ENCODE measurements at regions not wholly inside any gene's neighbourhood (a gene's known extent, or its start where the extent isn't known, plus 50 kb on each side); places are given as distances from the start of the nearest gene placed in this dataset.

DNA sequence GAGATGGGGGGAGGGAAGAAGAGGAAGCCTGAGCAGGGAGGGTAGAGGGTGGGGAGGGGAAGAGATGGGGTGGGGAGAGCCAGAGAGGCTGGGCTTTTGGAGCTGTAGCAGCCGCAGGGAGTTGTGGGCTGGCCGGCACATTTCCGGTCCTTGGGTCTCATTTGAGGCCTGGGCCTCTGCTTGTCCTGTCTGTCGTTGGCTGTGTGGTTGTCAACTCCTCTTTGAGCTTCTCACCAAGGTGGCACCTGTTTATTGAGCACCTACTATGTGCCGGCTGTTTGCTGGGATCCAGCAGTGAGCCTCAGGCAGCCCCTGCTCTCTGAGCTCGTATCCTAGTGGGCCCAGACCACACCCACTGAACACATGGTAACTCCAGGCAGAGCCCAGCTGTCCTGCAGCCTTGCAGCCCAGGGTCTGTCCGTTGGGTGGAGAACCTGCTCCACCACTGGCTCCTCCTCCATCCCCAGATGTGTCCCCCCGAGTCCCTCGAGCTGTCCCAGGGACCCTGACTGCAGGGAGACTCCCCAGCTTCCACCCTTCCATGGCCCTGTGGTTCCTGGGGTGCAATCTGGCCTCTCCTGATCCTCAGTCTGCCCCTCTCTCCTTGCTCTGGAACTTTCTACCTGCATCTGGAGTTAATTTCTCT lies 164.9 kb downstream of the IRF8 start:
- DNase-seq (ENCODE audit: low read depth, low spot score), result no peak
- H3K4me3 ChIP-seq, result no peak overlapping the region
- no peak overlapping the region for H3K9ac ChIP-seq (ENCODE audit: control insufficient read depth, insufficient read depth, low read length)
- no TSS peak for BruUV-seq (replicated peaks)
- H3K27ac ChIP-seq (ENCODE audit: control insufficient read depth, insufficient read depth), result no peak overlapping the region
- CTCF ChIA-PET, result no interaction called here
- H4K20me1 ChIP-seq (ENCODE audit: control insufficient read depth, insufficient read depth), result no peaks in the 10 kb centered on the region
- intact Hi-C loops (cut with micrococcal nuclease; ENCODE audit: unreplicated experiment), result no loop called here
- RAD21 ChIA-PET (ENCODE audit: unreplicated experiment), result no interaction called here
- in situ Hi-C loops (cut with MboI), result no loop called here
- no peak overlapping the region for H2AFZ ChIP-seq (ENCODE audit: control insufficient read depth, low read depth, low read length)
- no peaks in the 10 kb centered on the region for H3K79me2 ChIP-seq (ENCODE audit: control insufficient read depth, insufficient read depth, low read length)
- no peak overlapping the region for H3K4me2 ChIP-seq (ENCODE audit: control insufficient read depth, insufficient read depth)
- H3K27me3 ChIP-seq (replicated peaks in 1 of 2; ENCODE audit: control insufficient read depth in 2 of 2, insufficient read depth in 2 of 2, low read length in 1 of 2), result no peaks in the 10 kb centered on the region; a peak in 1 of 4 replicates
- no peak for FAIRE-seq
- POLR2A ChIA-PET, result no interaction called here
- no peaks in the 10 kb centered on the region for H3K4me1 ChIP-seq (ENCODE audit: control insufficient read depth, insufficient read depth, low read length)
- ATAC-seq, result no peak
- TF ChIP-seq NR2C1 (IDR thresholded peaks at IDR 0.05) (no peak), SREBF1 (IDR thresholded peaks at IDR 0.05; ENCODE audit: low read length) (no peak), SMC3 (IDR thresholded peaks at IDR 0.05; ENCODE audit: borderline replicate concordance, low read length) (no peak), RB1 (IDR thresholded peaks at IDR 0.05; ENCODE audit: borderline replicate concordance) (no peak), ZNF384 (IDR thresholded peaks at IDR 0.05; ENCODE audit: borderline replicate concordance, low read depth, low read length) (no peak), TCF7 (IDR thresholded peaks at IDR 0.05; ENCODE audit: borderline replicate concordance) (no peak), CEBPB (IDR thresholded peaks at IDR 0.05; ENCODE audit: borderline replicate concordance in 1 of 2, low read depth in 2 of 2, low read length in 2 of 2) (no peak)
- TF ChIP-seq, protein P1, sequence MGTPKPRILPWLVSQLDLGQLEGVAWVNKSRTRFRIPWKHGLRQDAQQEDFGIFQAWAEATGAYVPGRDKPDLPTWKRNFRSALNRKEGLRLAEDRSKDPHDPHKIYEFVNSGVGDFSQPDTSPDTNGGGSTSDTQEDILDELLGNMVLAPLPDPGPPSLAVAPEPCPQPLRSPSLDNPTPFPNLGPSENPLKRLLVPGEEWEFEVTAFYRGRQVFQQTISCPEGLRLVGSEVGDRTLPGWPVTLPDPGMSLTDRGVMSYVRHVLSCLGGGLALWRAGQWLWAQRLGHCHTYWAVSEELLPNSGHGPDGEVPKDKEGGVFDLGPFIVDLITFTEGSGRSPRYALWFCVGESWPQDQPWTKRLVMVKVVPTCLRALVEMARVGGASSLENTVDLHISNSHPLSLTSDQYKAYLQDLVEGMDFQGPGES (IDR thresholded peaks at IDR 0.05), result no peak
- TF ChIP-seq, protein P2, sequence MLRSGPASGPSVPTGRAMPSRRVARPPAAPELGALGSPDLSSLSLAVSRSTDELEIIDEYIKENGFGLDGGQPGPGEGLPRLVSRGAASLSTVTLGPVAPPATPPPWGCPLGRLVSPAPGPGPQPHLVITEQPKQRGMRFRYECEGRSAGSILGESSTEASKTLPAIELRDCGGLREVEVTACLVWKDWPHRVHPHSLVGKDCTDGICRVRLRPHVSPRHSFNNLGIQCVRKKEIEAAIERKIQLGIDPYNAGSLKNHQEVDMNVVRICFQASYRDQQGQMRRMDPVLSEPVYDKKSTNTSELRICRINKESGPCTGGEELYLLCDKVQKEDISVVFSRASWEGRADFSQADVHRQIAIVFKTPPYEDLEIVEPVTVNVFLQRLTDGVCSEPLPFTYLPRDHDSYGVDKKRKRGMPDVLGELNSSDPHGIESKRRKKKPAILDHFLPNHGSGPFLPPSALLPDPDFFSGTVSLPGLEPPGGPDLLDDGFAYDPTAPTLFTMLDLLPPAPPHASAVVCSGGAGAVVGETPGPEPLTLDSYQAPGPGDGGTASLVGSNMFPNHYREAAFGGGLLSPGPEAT (IDR thresholded peaks at IDR 0.05; ENCODE audit: low read depth), result no peak
- TF ChIP-seq, protein P3, sequence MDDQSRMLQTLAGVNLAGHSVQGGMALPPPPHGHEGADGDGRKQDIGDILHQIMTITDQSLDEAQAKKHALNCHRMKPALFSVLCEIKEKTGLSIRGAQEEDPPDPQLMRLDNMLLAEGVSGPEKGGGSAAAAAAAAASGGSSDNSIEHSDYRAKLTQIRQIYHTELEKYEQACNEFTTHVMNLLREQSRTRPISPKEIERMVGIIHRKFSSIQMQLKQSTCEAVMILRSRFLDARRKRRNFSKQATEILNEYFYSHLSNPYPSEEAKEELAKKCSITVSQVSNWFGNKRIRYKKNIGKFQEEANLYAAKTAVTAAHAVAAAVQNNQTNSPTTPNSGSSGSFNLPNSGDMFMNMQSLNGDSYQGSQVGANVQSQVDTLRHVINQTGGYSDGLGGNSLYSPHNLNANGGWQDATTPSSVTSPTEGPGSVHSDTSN (IDR thresholded peaks at IDR 0.05; ENCODE audit: insufficient replicate concordance, low read depth, low read length), result no peak
- SMC1A ChIA-PET (ENCODE audit: uncharacterized antibody, unreplicated experiment), result no interaction called here
- 23% methylated on average over 9 of the region's 9 CpGs for WGBS (ENCODE audit: insufficient coverage, insufficient replicate concordance, low lambda C conversion rate, missing lambda C conversion rate)
- no peaks in the 10 kb centered on the region for H3K36me3 ChIP-seq (ENCODE audit: control insufficient read depth in 2 of 2, insufficient read depth in 2 of 2, low read length in 1 of 2)
- no peaks in the 10 kb centered on the region for H3K9me3 ChIP-seq (replicated peaks; ENCODE audit: control insufficient read depth, insufficient read depth, low read length)

Data from GM12878 (cell line).